GM23338 (cell line): ENCODE measurements at regions not wholly inside any gene's neighbourhood (a gene's known extent, or its start where the extent isn't known, plus 50 kb on each side); places are given as distances from the start of the nearest gene placed in this dataset.

Source experiments
- ATAC-seq: fragments of 200-7000 bp; cut with Tn5 transposase; 3 replicates; pipeline ENCODE4 v1.9.1; 2020
- DNase-seq: peaks from one replicate; pipeline ENCODE4 v3.0.0-alpha.2; 2015; ENCODE audit warnings: low spot score
- H2AFZ ChIP-seq: fragments of 200-600 bp; sonication (generic); 2 replicates; pipeline ENCODE4 v1.8.0; 2016; ENCODE audit warnings: antibody characterized with exemption, mild to moderate bottlenecking, moderate library complexity
- H3F3A ChIP-seq: fragments of 200-600 bp; sonication (generic); replicated peaks from 2 replicates; pipeline ENCODE4 v1.8.0; 2017; ENCODE audit warnings: antibody characterized with exemption, mixed run types, low read depth
- H3K27ac ChIP-seq: fragments of 200-600 bp; sonication (generic); 2 replicates; pipeline ENCODE4 v1.6.1; 2016; ENCODE audit warnings: low read depth
- H3K27me3 ChIP-seq: fragments of 200-600 bp; sonication (generic); 2 replicates; pipeline ENCODE4 v1.8.0; 2016; ENCODE audit warnings: mild to moderate bottlenecking, mixed run types, moderate library complexity; ENCODE audit not compliant: insufficient read depth
- H3K36me3 ChIP-seq: fragments of 200-600 bp; sonication (generic); 2 replicates; pipeline ENCODE4 v1.8.0; 2016; ENCODE audit warnings: mild to moderate bottlenecking; ENCODE audit not compliant: insufficient read depth
- H3K4me1 ChIP-seq: fragments of 200-600 bp; sonication (generic); 2 replicates; pipeline ENCODE4 v1.8.0; 2016; ENCODE audit warnings: mild to moderate bottlenecking, moderate library complexity; ENCODE audit not compliant: insufficient read depth
- H3K4me2 ChIP-seq: fragments of 200-600 bp; sonication (generic); 2 replicates; pipeline ENCODE4 v1.7.1; 2017; ENCODE audit warnings: mixed run types
- H3K4me3 ChIP-seq: fragments of 200-600 bp; sonication (generic); 2 replicates; pipeline ENCODE4 v1.6.1; 2016; ENCODE audit warnings: mixed run types
- H3K79me2 ChIP-seq: fragments of 200-600 bp; sonication (generic); replicated peaks from 2 replicates; pipeline ENCODE4 v1.8.0; 2017; ENCODE audit warnings: mild to moderate bottlenecking; ENCODE audit not compliant: insufficient read depth
- H3K9me2 ChIP-seq: fragments of 200-600 bp; sonication (generic); 2 replicates; pipeline ENCODE4 v1.8.0; 2017; ENCODE audit not compliant: insufficient read depth
- H4K20me1 ChIP-seq: fragments of 200-600 bp; sonication (generic); replicated peaks from 2 replicates; pipeline ENCODE4 v1.8.0; 2017; ENCODE audit warnings: mild to moderate bottlenecking; ENCODE audit not compliant: insufficient read depth
- H3K27ac Mint-ChIP-seq: 2 replicates; pipeline ENCODE4 v1.8.0; 2020; ENCODE audit warnings: inconsistent platforms, mild to moderate bottlenecking, moderate library complexity, mixed read lengths
- H3K27me3 Mint-ChIP-seq: 3 replicates; pipeline ENCODE4 v1.8.0; 2022; ENCODE audit warnings: low read depth, mild to moderate bottlenecking, moderate library complexity, mixed read lengths, inconsistent platforms; ENCODE audit not compliant: insufficient read depth, poor library complexity
- H3K36me3 Mint-ChIP-seq: 3 replicates; pipeline ENCODE4 v1.8.0; 2021; ENCODE audit warnings: low read depth, mild to moderate bottlenecking, inconsistent platforms, moderate library complexity, mixed read lengths
- H3K4me1 Mint-ChIP-seq: 3 replicates; pipeline ENCODE4 v1.8.0; 2020; ENCODE audit warnings: mild to moderate bottlenecking, inconsistent platforms, mixed read lengths
- H3K4me3 Mint-ChIP-seq: 3 replicates; pipeline ENCODE4 v1.8.0; 2021; ENCODE audit warnings: moderate library complexity, mild to moderate bottlenecking, inconsistent platforms, mixed read lengths
- H3K9me3 Mint-ChIP-seq: 3 replicates; pipeline ENCODE4 v1.8.0; 2020; ENCODE audit warnings: moderate library complexity, mild to moderate bottlenecking, inconsistent platforms, mixed read lengths
- CREB1 ChIP-seq: fragments of 250-450 bp; sonication (Bioruptor Pico); IDR thresholded peaks from 2 replicates; pipeline ENCODE4 v1.5.0; 2020; ENCODE audit warnings: low read depth, mild to moderate bottlenecking, moderate library complexity
- CTCF ChIP-seq, 2 experiments: fragments of 200-600 bp in 1 of 2; sonication (generic) in 1 of 2; conservative IDR thresholded peaks; 2 replicates each; pipeline versions ENCODE4 v1.5.1 to v1.6.1; 2016 to 2017; ENCODE audit warnings: antibody characterized with exemption in 2 of 2, low read depth in 2 of 2, mild to moderate bottlenecking in 2 of 2, moderate library complexity in 1 of 2
- ETS1 ChIP-seq: IDR thresholded peaks from 2 replicates; pipeline ENCODE4 v1.6.1; 2016; ENCODE audit warnings: antibody characterized with exemption
- EZH2 ChIP-seq: fragments of 200-600 bp; sonication (generic); IDR thresholded peaks from one replicate; pipeline ENCODE4 v1.8.0; 2017; ENCODE audit warnings: antibody characterized with exemption, mild to moderate bottlenecking, low read depth; ENCODE audit not compliant: unreplicated experiment
- EZH2phosphoT487 ChIP-seq: fragments of 200-600 bp; sonication (generic); IDR thresholded peaks from one replicate; pipeline ENCODE4 v1.8.1; 2018; ENCODE audit warnings: antibody characterized with exemption; ENCODE audit not compliant: unreplicated experiment
- JUNB ChIP-seq: IDR thresholded peaks from one replicate; pipeline ENCODE4 v1.6.1; 2016; ENCODE audit warnings: antibody characterized with exemption; ENCODE audit not compliant: unreplicated experiment
- NANOG ChIP-seq: IDR thresholded peaks from 2 replicates; pipeline ENCODE4 v1.6.1; 2016; ENCODE audit warnings: antibody characterized with exemption, borderline replicate concordance
- STAT1 ChIP-seq: IDR thresholded peaks from one replicate; pipeline ENCODE4 v1.6.1; 2016; ENCODE audit warnings: antibody characterized with exemption; ENCODE audit not compliant: unreplicated experiment
- ZNF114 ChIP-seq: fragments of 250-450 bp; sonication (Bioruptor Pico); IDR thresholded peaks from 2 replicates; pipeline ENCODE4 v1.5.0; 2020; ENCODE audit warnings: mild to moderate bottlenecking, moderate library complexity
- ZNF331 ChIP-seq: fragments of 250-450 bp; sonication (Bioruptor Pico); IDR thresholded peaks from 2 replicates; pipeline ENCODE4 v1.5.0; 2020; ENCODE audit warnings: low read depth, mild to moderate bottlenecking, moderate library complexity
- TF ChIP-seq, protein P1 (sequence below): IDR thresholded peaks from one replicate; pipeline ENCODE4 v1.6.1; 2018; ENCODE audit warnings: antibody characterized with exemption; ENCODE audit not compliant: unreplicated experiment

DNA sequence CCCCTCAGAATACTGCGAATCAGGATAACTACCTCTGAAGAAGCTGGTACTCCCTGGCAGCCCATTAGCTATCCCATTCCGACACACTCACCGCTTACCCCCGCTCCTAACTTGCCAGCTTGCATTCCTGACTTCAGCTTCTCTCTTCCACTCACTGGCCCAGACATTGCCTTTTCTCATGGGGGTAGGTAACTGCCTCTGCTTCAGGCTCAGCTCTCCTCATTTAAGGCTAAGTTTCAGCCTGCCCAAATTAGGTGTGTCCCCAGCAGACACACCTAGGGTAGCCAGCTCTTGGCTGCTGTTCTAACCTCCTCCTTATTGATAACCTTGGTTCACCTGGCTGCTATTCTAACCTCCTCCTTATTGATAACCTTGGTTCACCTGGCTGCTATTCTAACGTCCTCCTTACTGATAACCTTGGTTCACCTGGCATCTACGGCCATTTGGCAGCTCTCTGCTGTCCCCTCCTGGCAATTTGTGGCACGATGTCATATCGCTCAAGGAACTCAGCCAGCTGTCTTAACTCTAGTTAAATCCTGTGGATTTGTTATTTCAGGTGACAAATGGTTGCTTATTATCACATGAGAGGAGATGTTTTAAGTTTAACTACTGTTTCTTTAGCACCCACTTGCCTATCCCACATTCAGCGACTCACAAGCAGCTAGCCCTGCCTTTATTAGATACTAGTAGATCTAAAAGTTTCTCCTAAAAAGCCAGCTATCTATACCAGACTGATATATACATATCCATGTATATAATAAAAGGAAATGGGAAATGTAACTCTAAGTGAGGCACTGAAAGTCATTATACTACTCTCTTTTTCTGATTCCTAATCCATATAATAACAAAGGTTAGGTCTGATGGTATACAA lies 106.5 kb upstream of the ACP3 start (continued):
- TF ChIP-seq, protein P1, sequence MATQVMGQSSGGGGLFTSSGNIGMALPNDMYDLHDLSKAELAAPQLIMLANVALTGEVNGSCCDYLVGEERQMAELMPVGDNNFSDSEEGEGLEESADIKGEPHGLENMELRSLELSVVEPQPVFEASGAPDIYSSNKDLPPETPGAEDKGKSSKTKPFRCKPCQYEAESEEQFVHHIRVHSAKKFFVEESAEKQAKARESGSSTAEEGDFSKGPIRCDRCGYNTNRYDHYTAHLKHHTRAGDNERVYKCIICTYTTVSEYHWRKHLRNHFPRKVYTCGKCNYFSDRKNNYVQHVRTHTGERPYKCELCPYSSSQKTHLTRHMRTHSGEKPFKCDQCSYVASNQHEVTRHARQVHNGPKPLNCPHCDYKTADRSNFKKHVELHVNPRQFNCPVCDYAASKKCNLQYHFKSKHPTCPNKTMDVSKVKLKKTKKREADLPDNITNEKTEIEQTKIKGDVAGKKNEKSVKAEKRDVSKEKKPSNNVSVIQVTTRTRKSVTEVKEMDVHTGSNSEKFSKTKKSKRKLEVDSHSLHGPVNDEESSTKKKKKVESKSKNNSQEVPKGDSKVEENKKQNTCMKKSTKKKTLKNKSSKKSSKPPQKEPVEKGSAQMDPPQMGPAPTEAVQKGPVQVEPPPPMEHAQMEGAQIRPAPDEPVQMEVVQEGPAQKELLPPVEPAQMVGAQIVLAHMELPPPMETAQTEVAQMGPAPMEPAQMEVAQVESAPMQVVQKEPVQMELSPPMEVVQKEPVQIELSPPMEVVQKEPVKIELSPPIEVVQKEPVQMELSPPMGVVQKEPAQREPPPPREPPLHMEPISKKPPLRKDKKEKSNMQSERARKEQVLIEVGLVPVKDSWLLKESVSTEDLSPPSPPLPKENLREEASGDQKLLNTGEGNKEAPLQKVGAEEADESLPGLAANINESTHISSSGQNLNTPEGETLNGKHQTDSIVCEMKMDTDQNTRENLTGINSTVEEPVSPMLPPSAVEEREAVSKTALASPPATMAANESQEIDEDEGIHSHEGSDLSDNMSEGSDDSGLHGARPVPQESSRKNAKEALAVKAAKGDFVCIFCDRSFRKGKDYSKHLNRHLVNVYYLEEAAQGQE, result no peak
- TF ChIP-seq ZNF114 (no peak), NANOG (no peak; the same call in 1 of the 2 replicates)

- H3K9me3 Mint-ChIP-seq, result no peaks in the 10 kb centered on the region
- Histone ChIP-seq H3K27me3 (peaks cover 77% of the 10 kb centered on the region), H4K20me1 (peaks cover 9% of the 10 kb centered on the region; the same call in 1 of the 2 replicates), H3K4me1 (peaks cover 6% of the 10 kb centered on the region; the same call in 1 of the 2 replicates), H3K79me2 (no peaks in the 10 kb centered on the region), H3K4me2 (no peak overlapping the region), H3K4me3 (no peak overlapping the region), H3K9me2 (no peaks in the 10 kb centered on the region), H3K36me3 (no peaks in the 10 kb centered on the region), H2AFZ (no peak overlapping the region), H3K27ac (no peak overlapping the region), H3F3A (no peaks in the 10 kb centered on the region)
- DNase-seq (no peak), ATAC-seq (no peak)
- H3K27ac Mint-ChIP-seq, result no peak overlapping the region
- H3K4me3 Mint-ChIP-seq, result no peak overlapping the region
- H3K36me3 Mint-ChIP-seq, result no peaks in the 10 kb centered on the region
- H3K27me3 Mint-ChIP-seq, result peaks cover 53% of the 10 kb centered on the region
- peaks cover 15% of the 10 kb centered on the region for H3K4me1 Mint-ChIP-seq
- no peak for TF ChIP-seq EZH2
- TF ChIP-seq ZNF114, result no peak
- no peak for TF ChIP-seq EZH2phosphoT487
- no peak for TF ChIP-seq CTCF (conservative IDR thresholded peaks at IDR 0.05; ENCODE audit: low read depth in 2 of 2)
- TF ChIP-seq ETS1, result no peak
- TF ChIP-seq JUNB, result no peak
- TF ChIP-seq CREB1, result no peak
- no peak for TF ChIP-seq STAT1
- TF ChIP-seq ZNF331 (CRISPR knock-in tag), result no peak
- TF ChIP-seq, protein P1, result no peak
These were observed 105.3 kb upstream of the ACP3 start for GRCh38 chr3:132211896-132212295.
